GM23248 (cell line): ENCODE measurements at regions not wholly inside any gene's neighbourhood (a gene's known extent, or its start where the extent isn't known, plus 50 kb on each side); places are given as distances from the start of the nearest gene placed in this dataset.

Source experiments
- EZH2 ChIP-seq: fragments of 200-600 bp; sonication (generic); IDR thresholded peaks from 2 replicates; pipeline ENCODE4 v1.6.1; 2018; ENCODE audit warnings: antibody characterized with exemption, mild to moderate bottlenecking; ENCODE audit not compliant: insufficient read depth, poor library complexity, severe bottlenecking
- EZH2phosphoT487 ChIP-seq: fragments of 200-600 bp; sonication (generic); IDR thresholded peaks from 2 replicates; pipeline ENCODE4 v1.6.1; 2018; ENCODE audit warnings: antibody characterized with exemption, moderate library complexity, mild to moderate bottlenecking, low read depth; ENCODE audit not compliant: insufficient read depth

GRCh38 chr1:5164158-5164557, 509.7 kb downstream of the AJAP1 start:
- TF ChIP-seq EZH2phosphoT487 (no peak), EZH2 (no peak)
